Neural cell (in vitro differentiated cells): ENCODE measurements at regions not wholly inside any gene's neighbourhood (a gene's known extent, or its start where the extent isn't known, plus 50 kb on each side); places are given as distances from the start of the nearest gene placed in this dataset.
A peak's percentile ranks its signal among the peaks of the same experiment; 100 is the strongest.

Experiments used
- EP300 ChIP-seq: fragments of 450-650 bp; conservative IDR thresholded peaks from 2 replicates; pipeline ENCODE4 v1.6.1; 2014; ENCODE audit warnings: antibody characterized with exemption, mild to moderate bottlenecking, moderate library complexity; ENCODE audit not compliant: poor library complexity, severe bottlenecking
- EZH2 ChIP-seq: fragments of 200-600, 300-800 bp; shearing (Covaris generic), sonication (generic); IDR thresholded peaks from 2 replicates; pipeline ENCODE4 v1.6.1; 2014; ENCODE audit warnings: antibody characterized with exemption, low read length, borderline replicate concordance, mild to moderate bottlenecking; ENCODE audit not compliant: insufficient read depth, poor library complexity, severe bottlenecking
- MXI1 ChIP-seq: fragments of 450-650 bp; conservative IDR thresholded peaks from 2 replicates; pipeline ENCODE4 v1.6.1; 2014; ENCODE audit warnings: antibody characterized with exemption, mild to moderate bottlenecking; ENCODE audit not compliant: poor library complexity, severe bottlenecking
- POLR2AphosphoS5 ChIP-seq: IDR thresholded peaks from 2 replicates; pipeline ENCODE4 v1.6.1; 2012
- RAD21 ChIP-seq: fragments of 450-650 bp; conservative IDR thresholded peaks from 2 replicates; pipeline ENCODE4 v1.6.1; 2014; ENCODE audit warnings: antibody characterized with exemption, mild to moderate bottlenecking, moderate library complexity
- REST ChIP-seq: IDR thresholded peaks from 2 replicates; pipeline ENCODE4 v1.6.1; 2012; ENCODE audit warnings: borderline replicate concordance
- SMC3 ChIP-seq: fragments of 450-650 bp; conservative IDR thresholded peaks from 2 replicates; pipeline ENCODE4 v1.6.1; 2014; ENCODE audit warnings: antibody characterized with exemption, mild to moderate bottlenecking, moderate library complexity; ENCODE audit not compliant: poor library complexity
- TAF1 ChIP-seq: IDR thresholded peaks from 2 replicates; pipeline ENCODE4 v1.6.1; 2012; ENCODE audit warnings: low read depth
- TF ChIP-seq, protein P1 (sequence below): fragments of 450-650 bp; IDR thresholded peaks from 2 replicates; pipeline ENCODE4 v1.5.1; 2014; ENCODE audit warnings: antibody characterized with exemption, mild to moderate bottlenecking, moderate library complexity; ENCODE audit not compliant: poor library complexity, severe bottlenecking

- TF ChIP-seq, protein P1, sequence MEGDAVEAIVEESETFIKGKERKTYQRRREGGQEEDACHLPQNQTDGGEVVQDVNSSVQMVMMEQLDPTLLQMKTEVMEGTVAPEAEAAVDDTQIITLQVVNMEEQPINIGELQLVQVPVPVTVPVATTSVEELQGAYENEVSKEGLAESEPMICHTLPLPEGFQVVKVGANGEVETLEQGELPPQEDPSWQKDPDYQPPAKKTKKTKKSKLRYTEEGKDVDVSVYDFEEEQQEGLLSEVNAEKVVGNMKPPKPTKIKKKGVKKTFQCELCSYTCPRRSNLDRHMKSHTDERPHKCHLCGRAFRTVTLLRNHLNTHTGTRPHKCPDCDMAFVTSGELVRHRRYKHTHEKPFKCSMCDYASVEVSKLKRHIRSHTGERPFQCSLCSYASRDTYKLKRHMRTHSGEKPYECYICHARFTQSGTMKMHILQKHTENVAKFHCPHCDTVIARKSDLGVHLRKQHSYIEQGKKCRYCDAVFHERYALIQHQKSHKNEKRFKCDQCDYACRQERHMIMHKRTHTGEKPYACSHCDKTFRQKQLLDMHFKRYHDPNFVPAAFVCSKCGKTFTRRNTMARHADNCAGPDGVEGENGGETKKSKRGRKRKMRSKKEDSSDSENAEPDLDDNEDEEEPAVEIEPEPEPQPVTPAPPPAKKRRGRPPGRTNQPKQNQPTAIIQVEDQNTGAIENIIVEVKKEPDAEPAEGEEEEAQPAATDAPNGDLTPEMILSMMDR: peak; percentile 95
- no peak for TF ChIP-seq REST
- TF ChIP-seq EP300: no peak
- peak; percentile 97 for TF ChIP-seq RAD21
- no peak for TF ChIP-seq EZH2
- peak; percentile 95 for TF ChIP-seq SMC3
- TF ChIP-seq TAF1: no peak
- TF ChIP-seq POLR2AphosphoS5: no peak
- no peak for TF ChIP-seq MXI1
Measured at GRCh38 chr12:30806989-30807694, 52.4 kb upstream of the CAPRIN2 start.
